ENCODE measurements at regions not wholly inside any gene's neighbourhood (a gene's known extent, or its start where the extent isn't known, plus 50 kb on each side); places are given as distances from the start of the nearest gene placed in this dataset.

DNA sequence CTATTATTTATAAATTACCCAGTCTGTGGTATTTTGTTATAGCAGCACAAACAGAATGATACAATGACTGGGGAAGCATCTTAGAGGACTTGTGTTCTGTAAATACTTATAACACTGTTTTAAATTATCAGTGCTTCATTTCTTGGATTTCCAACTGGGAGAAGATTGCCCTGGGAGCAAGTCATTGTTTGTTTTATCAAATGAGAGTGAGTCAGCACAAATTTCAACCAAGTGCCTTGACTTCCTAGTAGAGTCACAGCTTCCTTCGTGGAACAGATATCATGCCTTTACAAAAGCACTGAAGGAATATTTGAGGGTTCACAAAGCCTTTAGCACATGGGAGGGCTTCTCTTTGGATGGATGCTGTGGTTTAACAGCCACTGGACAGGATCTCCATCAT lies 234.1 kb downstream of the KTN1 start:
- 100% methylated on average over 1 of the region's 1 CpG for WGBS
- intact Hi-C loops (cut with DNase I) = no loop called here
- H3K27me3 ChIP-seq = no peaks in the 10 kb centered on the region
- H3K4me3 ChIP-seq = no peak overlapping the region
- no peak overlapping the region for H3K27ac ChIP-seq (replicated peaks in 1 of 4)
- H3K4me1 ChIP-seq = no peaks in the 10 kb centered on the region
- H3K9me3 ChIP-seq = peaks cover 0 to 7% (median 0%) of the 10 kb centered on the region in 4 donors
- no peaks in the 10 kb centered on the region for H3K36me3 ChIP-seq
- TF ChIP-seq POLR2AphosphoS5 (IDR thresholded peaks at IDR 0.05) = no peak
- DNase-seq (ENCODE audit: extremely low spot score) = no peak

DNA sequence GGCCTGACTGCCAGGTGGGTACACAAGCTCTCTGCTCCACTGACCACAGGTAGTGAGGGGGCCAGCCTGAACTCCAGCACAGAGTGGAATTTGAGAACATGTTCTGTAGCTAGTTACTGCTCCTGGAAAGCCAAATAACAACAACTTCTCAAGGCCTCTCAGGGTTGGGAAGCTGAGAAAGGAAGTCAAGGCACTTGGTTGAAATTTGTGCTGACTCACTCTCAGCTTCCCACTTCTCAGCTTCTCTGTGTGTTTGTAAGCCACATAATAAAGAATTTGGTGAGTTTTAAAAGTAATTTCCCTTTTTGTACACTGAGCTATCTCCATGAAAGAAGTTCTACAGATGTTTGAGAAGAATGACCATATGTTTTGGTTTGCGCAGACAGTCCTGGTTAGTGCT lies 234.9 kb downstream of the KTN1 start:
- no peak for DNase-seq (ENCODE audit: extremely low spot score)
- Histone ChIP-seq H3K36me3 (no peaks in the 10 kb centered on the region), H3K27ac (replicated peaks in 1 of 4) (no peak overlapping the region), H3K4me3 (no peak overlapping the region), H3K27me3 (no peaks in the 10 kb centered on the region), H3K9me3 (peaks cover 0 to 7% (median 0%) of the 10 kb centered on the region in 4 donors), H3K4me1 (no peaks in the 10 kb centered on the region)
- TF ChIP-seq CTCF (IDR thresholded peaks at IDR 0.05) (no peak), POLR2A (IDR thresholded peaks at IDR 0.05; ENCODE audit: low read depth) (no peak), POLR2AphosphoS5 (IDR thresholded peaks at IDR 0.05) (no peak), EP300 (IDR thresholded peaks at IDR 0.05) (no peak)
- intact Hi-C loops (cut with DNase I) = no loop called here
- WGBS = 95% methylated on average over 1 of the region's 1 CpG

DNA sequence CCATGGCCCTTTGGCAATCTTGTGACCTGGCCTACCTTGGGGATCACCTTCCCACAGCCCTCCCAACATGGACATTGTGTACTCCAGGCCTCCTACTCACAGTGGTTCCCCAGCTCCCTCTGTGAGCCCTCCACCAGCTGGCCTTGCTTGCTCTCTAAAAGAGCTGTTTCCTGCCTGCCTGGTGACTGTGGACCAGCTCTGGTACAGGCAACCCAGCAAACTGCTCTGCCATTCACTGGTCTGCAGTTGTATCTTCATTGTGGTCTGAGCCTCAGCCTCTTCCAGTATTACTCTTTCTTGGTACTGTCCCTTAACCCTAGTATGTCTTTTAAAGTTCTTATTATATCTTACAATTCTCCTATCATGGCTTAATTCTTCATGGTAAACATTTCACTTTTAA lies 236.2 kb downstream of the KTN1 start:
- no peak overlapping the region for H3K4me3 ChIP-seq
- TF ChIP-seq EP300 (IDR thresholded peaks at IDR 0.05) (no peak), POLR2AphosphoS5 (IDR thresholded peaks at IDR 0.05) (no peak), CTCF (IDR thresholded peaks at IDR 0.05) (no peak), POLR2A (IDR thresholded peaks at IDR 0.05; ENCODE audit: low read depth) (no peak)
- intact Hi-C loops (cut with DNase I) = no loop called here
- peaks cover 0 to 8% (median 0%) of the 10 kb centered on the region in 4 donors for H3K9me3 ChIP-seq
- H3K27me3 ChIP-seq = no peaks in the 10 kb centered on the region
- no peaks in the 10 kb centered on the region for H3K4me1 ChIP-seq
- no peak overlapping the region for H3K27ac ChIP-seq (replicated peaks in 1 of 4)
- DNase-seq (ENCODE audit: extremely low spot score) = no peak
- H3K36me3 ChIP-seq = no peaks in the 10 kb centered on the region

GRCh38 chr14:55819610-55820304 lies 239.8 kb downstream of the KTN1 start:
- no peaks in the 10 kb centered on the region for H3K36me3 ChIP-seq
- H3K4me1 ChIP-seq = no peaks in the 10 kb centered on the region
- WGBS = 71% methylated on average over 8 of the region's 8 CpGs
- TF ChIP-seq CTCF (IDR thresholded peaks at IDR 0.05) (no peak), POLR2A (IDR thresholded peaks at IDR 0.05; ENCODE audit: low read depth) (no peak), POLR2AphosphoS5 (IDR thresholded peaks at IDR 0.05) (no peak), EP300 (IDR thresholded peaks at IDR 0.05) (no peak)
- no peaks in the 10 kb centered on the region for H3K27me3 ChIP-seq
- no peak for DNase-seq (ENCODE audit: extremely low spot score)
- no peak overlapping the region for H3K4me3 ChIP-seq
- intact Hi-C loops (cut with DNase I) = no loop called here
- H3K9me3 ChIP-seq = peaks cover 0 to 21% (median 3%) of the 10 kb centered on the region in 4 donors
- H3K27ac ChIP-seq (replicated peaks in 1 of 4) = no peak overlapping the region

DNA sequence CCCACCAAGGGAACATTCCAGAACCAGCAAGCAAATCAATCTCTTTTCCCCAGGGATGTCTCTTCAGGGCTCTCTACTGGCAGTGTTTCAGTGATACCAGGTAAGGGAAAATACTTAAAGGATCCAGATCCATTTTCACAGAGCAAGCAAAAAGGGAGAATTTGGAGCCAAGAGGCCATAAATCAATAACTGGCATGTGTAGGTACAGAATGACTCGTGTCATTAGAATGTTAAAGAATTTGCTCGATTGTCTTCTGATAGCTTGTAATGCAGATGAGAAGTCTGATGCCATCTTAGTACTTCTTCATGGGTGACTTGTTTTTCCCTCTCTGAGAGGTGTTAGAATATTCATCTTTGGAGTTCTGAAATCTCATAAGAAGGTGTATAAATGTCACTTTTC lies 242.9 kb downstream of the KTN1 start:
- H3K4me1 ChIP-seq = no peaks in the 10 kb centered on the region
- 88% methylated on average over 2 of the region's 2 CpGs for WGBS

More for the DNA sequence above, 242.9 kb downstream of the KTN1 start:
- H3K36me3 ChIP-seq = no peaks in the 10 kb centered on the region
- H3K27me3 ChIP-seq = no peaks in the 10 kb centered on the region
- DNase-seq (ENCODE audit: extremely low spot score) = no peak
- H3K4me3 ChIP-seq = no peak overlapping the region
- intact Hi-C loops (cut with DNase I) = no loop called here
- TF ChIP-seq POLR2AphosphoS5 (IDR thresholded peaks at IDR 0.05) (no peak), CTCF (IDR thresholded peaks at IDR 0.05) (no peak), EP300 (IDR thresholded peaks at IDR 0.05) (no peak), POLR2A (IDR thresholded peaks at IDR 0.05; ENCODE audit: low read depth) (no peak)
- H3K9me3 ChIP-seq = peaks cover 0 to 18% (median 3%) of the 10 kb centered on the region in 4 donors
- no peak overlapping the region for H3K27ac ChIP-seq (replicated peaks in 1 of 4)
